ENCODE measurements at regions not wholly inside any gene's neighbourhood (a gene's known extent, or its start where the extent isn't known, plus 50 kb on each side); places are given as distances from the start of the nearest gene placed in this dataset.

DNA sequence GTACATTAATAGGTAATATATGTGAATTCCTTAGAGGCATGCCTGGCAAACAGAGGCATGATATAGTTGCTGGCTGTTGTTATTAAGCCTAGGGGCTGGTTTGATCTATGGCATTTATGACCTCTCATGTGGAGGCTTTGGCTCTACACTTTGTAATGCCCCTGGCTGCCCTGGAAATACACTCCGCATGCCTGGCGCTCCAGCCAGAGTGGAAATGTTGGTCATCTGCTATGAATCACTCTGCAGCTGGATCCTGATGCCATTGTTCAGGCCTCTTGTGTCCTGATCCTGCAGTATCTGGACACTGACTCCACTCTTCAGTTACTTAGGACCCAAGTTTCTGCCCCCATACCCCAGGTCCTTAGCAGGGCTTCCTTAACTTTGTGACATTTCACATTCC is 200.5 kb upstream of the PCSK2 start:
- H3K27me3 Mint-ChIP-seq = no peaks in the 10 kb centered on the region
- no peak for ATAC-seq (ENCODE audit: low read depth)
- no peak overlapping the region for H3K4me3 Mint-ChIP-seq
- H3K4me1 Mint-ChIP-seq = no peaks in the 10 kb centered on the region
- no peaks in the 10 kb centered on the region for H3K36me3 Mint-ChIP-seq
- DNase-seq (ENCODE audit: low spot score in 2 of 2) = no peak
- peaks cover 9% of the 10 kb centered on the region for H3K9me3 Mint-ChIP-seq
- no peak overlapping the region for H3K27ac Mint-ChIP-seq

DNA sequence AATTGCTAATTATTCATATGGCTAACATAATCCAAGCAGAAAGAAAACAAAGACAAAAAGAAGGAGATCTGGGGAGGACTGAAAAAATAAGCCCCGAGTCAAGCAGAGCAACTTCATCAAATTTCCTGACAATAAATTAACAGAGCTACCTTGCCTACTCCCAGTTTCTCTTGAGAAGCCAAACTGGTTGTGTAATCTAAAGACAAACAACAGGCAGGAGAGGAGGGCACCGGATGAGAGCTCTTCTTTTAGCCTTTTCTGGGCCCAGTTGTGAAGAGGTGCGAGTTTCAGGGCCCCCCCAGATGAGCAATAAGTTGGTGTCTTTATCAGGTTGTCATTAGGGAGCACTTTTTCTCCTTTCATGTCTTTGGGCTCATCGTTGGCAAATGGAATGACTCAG is 197.1 kb upstream of the PCSK2 start:
- Mint-ChIP-seq H3K36me3 (no peaks in the 10 kb centered on the region), H3K27me3 (no peaks in the 10 kb centered on the region), H3K27ac (no peak overlapping the region), H3K4me3 (no peak overlapping the region), H3K9me3 (peaks cover 8% of the 10 kb centered on the region), H3K4me1 (no peaks in the 10 kb centered on the region)
- no peak for ATAC-seq (ENCODE audit: low read depth)
- DNase-seq (ENCODE audit: low spot score in 2 of 2) = no peak

- Mint-ChIP-seq H3K27me3 (no peaks in the 10 kb centered on the region), H3K9me3 (peaks cover 2% of the 10 kb centered on the region), H3K4me1 (no peaks in the 10 kb centered on the region), H3K27ac (no peak overlapping the region), H3K4me3 (no peak overlapping the region), H3K36me3 (no peaks in the 10 kb centered on the region)
- no peak for ATAC-seq (ENCODE audit: low read depth)
- no peak for DNase-seq (ENCODE audit: low spot score in 2 of 2)
Observed at GRCh38 chr20:17036541-17036940, 190.3 kb upstream of the PCSK2 start.

GRCh38 chr20:17042122-17042521 is 184.7 kb upstream of the PCSK2 start:
- no peak overlapping the region for H3K4me3 Mint-ChIP-seq
- no peaks in the 10 kb centered on the region for H3K4me1 Mint-ChIP-seq
- H3K27me3 Mint-ChIP-seq = no peaks in the 10 kb centered on the region
- peaks cover 2% of the 10 kb centered on the region for H3K9me3 Mint-ChIP-seq
- H3K27ac Mint-ChIP-seq = no peak overlapping the region
- DNase-seq (ENCODE audit: low spot score in 2 of 2) (no peak), ATAC-seq (ENCODE audit: low read depth) (no peak)
- no peaks in the 10 kb centered on the region for H3K36me3 Mint-ChIP-seq

- H3K27ac Mint-ChIP-seq = no peak overlapping the region
- DNase-seq (ENCODE audit: low spot score in 2 of 2) (no peak), ATAC-seq (ENCODE audit: low read depth) (no peak)
- no peaks in the 10 kb centered on the region for H3K36me3 Mint-ChIP-seq
- H3K4me1 Mint-ChIP-seq = no peaks in the 10 kb centered on the region
- peaks cover 2% of the 10 kb centered on the region for H3K9me3 Mint-ChIP-seq
- no peak overlapping the region for H3K4me3 Mint-ChIP-seq
- no peaks in the 10 kb centered on the region for H3K27me3 Mint-ChIP-seq
Observed at GRCh38 chr20:17043323-17043722, 183.5 kb upstream of the PCSK2 start.

GRCh38 chr20:17044891-17045290 is 181.9 kb upstream of the PCSK2 start:
- Mint-ChIP-seq H3K36me3 (no peaks in the 10 kb centered on the region), H3K4me1 (no peaks in the 10 kb centered on the region), H3K4me3 (no peak overlapping the region), H3K27ac (no peak overlapping the region), H3K9me3 (no peaks in the 10 kb centered on the region), H3K27me3 (no peaks in the 10 kb centered on the region)
- DNase-seq (ENCODE audit: low spot score in 2 of 2) (no peak), ATAC-seq (ENCODE audit: low read depth) (no peak)

GRCh38 chr20:17059465-17059864 is 167.4 kb upstream of the PCSK2 start:
- Mint-ChIP-seq H3K4me1 (no peaks in the 10 kb centered on the region), H3K9me3 (peaks cover 3% of the 10 kb centered on the region), H3K4me3 (no peak overlapping the region), H3K27me3 (no peaks in the 10 kb centered on the region), H3K27ac (no peak overlapping the region), H3K36me3 (no peaks in the 10 kb centered on the region)
- ATAC-seq (ENCODE audit: low read depth) (no peak), DNase-seq (ENCODE audit: low spot score in 2 of 2) (no peak)

- no peaks in the 10 kb centered on the region for H3K27me3 Mint-ChIP-seq
- H3K4me3 Mint-ChIP-seq = no peak overlapping the region
- no peaks in the 10 kb centered on the region for H3K36me3 Mint-ChIP-seq
- no peak for DNase-seq (ENCODE audit: low spot score in 2 of 2)
- no peak overlapping the region for H3K27ac Mint-ChIP-seq
- no peak for ATAC-seq (ENCODE audit: low read depth)
- no peaks in the 10 kb centered on the region for H3K4me1 Mint-ChIP-seq
- H3K9me3 Mint-ChIP-seq = peaks cover 3% of the 10 kb centered on the region
Observed at GRCh38 chr20:17061715-17062114, 165.1 kb upstream of the PCSK2 start.

DNA sequence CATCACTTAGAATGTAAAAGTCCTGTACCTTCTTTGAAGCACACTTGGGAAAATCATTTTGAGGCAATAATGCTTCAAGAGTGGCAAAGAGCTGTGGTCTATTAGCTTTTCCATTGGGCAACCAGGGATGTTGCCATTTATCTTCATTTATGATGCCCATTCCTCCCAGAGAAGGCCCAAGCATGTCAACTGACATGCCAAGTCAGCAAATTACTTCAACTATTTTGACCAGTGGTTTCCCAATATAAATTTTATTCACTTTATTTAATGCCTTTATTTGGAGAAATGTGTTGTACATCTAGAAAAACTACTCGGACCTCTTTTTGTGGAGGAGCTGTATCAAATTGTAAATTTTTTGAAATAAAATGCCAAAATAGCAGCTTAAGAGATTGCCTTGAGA is 164.1 kb upstream of the PCSK2 start:
- no peak for DNase-seq (ENCODE audit: low spot score in 2 of 2)
- H3K36me3 Mint-ChIP-seq = no peaks in the 10 kb centered on the region
- no peak overlapping the region for H3K4me3 Mint-ChIP-seq
- no peak overlapping the region for H3K27ac Mint-ChIP-seq
- H3K27me3 Mint-ChIP-seq = no peaks in the 10 kb centered on the region
- no peaks in the 10 kb centered on the region for H3K4me1 Mint-ChIP-seq
- ATAC-seq (ENCODE audit: low read depth) = no peak
- H3K9me3 Mint-ChIP-seq = peaks cover 2% of the 10 kb centered on the region

- no peak for ATAC-seq (ENCODE audit: low read depth)
- Mint-ChIP-seq H3K27ac (no peak overlapping the region), H3K36me3 (no peaks in the 10 kb centered on the region), H3K4me1 (no peaks in the 10 kb centered on the region), H3K27me3 (no peaks in the 10 kb centered on the region), H3K4me3 (no peak overlapping the region), H3K9me3 (peaks cover 6% of the 10 kb centered on the region)
- no peak for DNase-seq (ENCODE audit: low spot score in 2 of 2)
Observed at GRCh38 chr20:17066902-17067301, 159.9 kb upstream of the PCSK2 start.

GRCh38 chr20:17068084-17068711 is 158.6 kb upstream of the PCSK2 start:
- Mint-ChIP-seq H3K27me3 (no peaks in the 10 kb centered on the region), H3K4me3 (no peak overlapping the region), H3K27ac (no peak overlapping the region), H3K9me3 (peaks cover 6% of the 10 kb centered on the region), H3K4me1 (no peaks in the 10 kb centered on the region), H3K36me3 (no peaks in the 10 kb centered on the region)
- DNase-seq (ENCODE audit: low spot score in 2 of 2) (no peak), ATAC-seq (ENCODE audit: low read depth) (no peak)

DNA sequence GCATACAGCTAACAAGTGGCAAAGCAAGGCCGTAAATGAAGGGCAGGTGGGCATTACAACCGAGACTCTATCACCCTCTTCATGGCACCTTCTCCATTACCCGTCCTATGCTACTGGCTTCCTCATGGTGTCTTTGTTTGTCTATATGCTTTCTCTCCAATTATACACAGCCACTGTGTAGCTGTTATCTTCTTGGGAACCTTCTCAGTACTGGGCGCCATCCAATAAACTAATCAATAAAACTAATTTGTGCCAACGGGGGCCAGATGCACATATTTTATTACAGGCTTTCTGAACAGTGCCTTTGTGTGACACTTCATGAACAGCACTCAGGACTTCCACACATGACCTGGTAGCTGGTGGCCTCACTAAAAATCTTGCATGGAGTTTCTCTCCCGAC is 149.8 kb upstream of the PCSK2 start:
- Mint-ChIP-seq H3K27me3 (no peaks in the 10 kb centered on the region), H3K36me3 (no peaks in the 10 kb centered on the region), H3K9me3 (peaks cover 1% of the 10 kb centered on the region), H3K27ac (no peak overlapping the region), H3K4me1 (no peaks in the 10 kb centered on the region), H3K4me3 (no peak overlapping the region)
- ATAC-seq (ENCODE audit: low read depth) (no peak), DNase-seq (ENCODE audit: low spot score in 2 of 2) (no peak)

DNA sequence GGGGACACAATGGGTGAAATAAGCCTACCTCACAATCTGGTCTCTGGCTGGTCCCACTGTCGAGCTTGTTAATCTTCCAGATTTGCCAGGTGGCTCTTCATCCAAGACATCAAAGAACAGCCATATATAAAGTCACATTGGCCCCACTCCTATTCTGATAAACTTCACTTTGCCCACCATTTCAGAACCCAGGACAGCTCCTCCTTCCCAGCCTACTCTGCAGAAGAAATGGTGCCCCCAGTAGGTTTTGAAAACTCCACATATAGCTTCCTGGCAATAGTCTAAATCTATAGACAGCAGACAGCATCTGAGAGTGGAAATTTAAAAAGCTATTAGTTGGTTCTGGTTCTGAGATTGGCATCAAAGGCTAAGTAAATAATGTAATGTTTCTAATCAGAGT is 143.1 kb upstream of the PCSK2 start:
- Mint-ChIP-seq H3K4me3 (no peak overlapping the region), H3K4me1 (no peaks in the 10 kb centered on the region), H3K36me3 (no peaks in the 10 kb centered on the region), H3K9me3 (peaks cover 13% of the 10 kb centered on the region), H3K27me3 (no peaks in the 10 kb centered on the region), H3K27ac (no peak overlapping the region)
- no peak for DNase-seq (ENCODE audit: low spot score in 2 of 2)
- no peak for ATAC-seq (ENCODE audit: low read depth)

DNA sequence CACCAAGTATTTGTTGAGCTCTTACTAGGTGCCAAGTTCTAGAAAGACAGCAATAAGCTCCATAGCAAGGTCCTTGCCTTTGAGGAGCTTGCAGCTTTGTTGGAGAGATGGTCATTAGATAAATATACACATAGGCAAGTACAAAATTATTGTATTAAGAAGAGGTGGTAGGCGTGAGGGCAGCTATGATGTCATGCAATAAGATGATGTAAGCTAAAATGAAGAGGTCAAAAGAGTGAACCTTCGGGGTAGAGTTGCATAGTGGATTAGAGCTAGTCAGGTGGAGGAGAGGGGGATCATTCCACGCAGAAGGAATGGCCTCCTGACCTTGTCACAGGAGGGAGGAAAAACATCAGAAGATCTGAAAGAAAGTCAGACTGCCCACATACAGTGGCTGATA is 141.9 kb upstream of the PCSK2 start:
- DNase-seq (ENCODE audit: low spot score in 2 of 2) = no peak
- H3K27me3 Mint-ChIP-seq = no peaks in the 10 kb centered on the region
- no peak overlapping the region for H3K27ac Mint-ChIP-seq
- H3K9me3 Mint-ChIP-seq = peaks cover 13% of the 10 kb centered on the region
- H3K4me3 Mint-ChIP-seq = no peak overlapping the region
- no peaks in the 10 kb centered on the region for H3K4me1 Mint-ChIP-seq
- no peak for ATAC-seq (ENCODE audit: low read depth)
- H3K36me3 Mint-ChIP-seq = no peaks in the 10 kb centered on the region

- H3K9me3 Mint-ChIP-seq = peaks cover 5% of the 10 kb centered on the region
- no peaks in the 10 kb centered on the region for H3K36me3 Mint-ChIP-seq
- no peaks in the 10 kb centered on the region for H3K4me1 Mint-ChIP-seq
- ATAC-seq (ENCODE audit: low read depth) (no peak), DNase-seq (ENCODE audit: low spot score in 2 of 2) (no peak)
- H3K4me3 Mint-ChIP-seq = no peak overlapping the region
- H3K27ac Mint-ChIP-seq = no peak overlapping the region
- H3K27me3 Mint-ChIP-seq = no peaks in the 10 kb centered on the region
Observed at GRCh38 chr20:17093782-17094181, 133.1 kb upstream of the PCSK2 start.
